ENCODE measurements at regions not wholly inside any gene's neighbourhood (a gene's known extent, or its start where the extent isn't known, plus 50 kb on each side); places are given as distances from the start of the nearest gene placed in this dataset.
"Not testable (repeated sequence)": the region's sequence is repeated elsewhere in the genome, so short reads cannot be mapped to it uniquely, and the experiment has no call there.

DNA sequence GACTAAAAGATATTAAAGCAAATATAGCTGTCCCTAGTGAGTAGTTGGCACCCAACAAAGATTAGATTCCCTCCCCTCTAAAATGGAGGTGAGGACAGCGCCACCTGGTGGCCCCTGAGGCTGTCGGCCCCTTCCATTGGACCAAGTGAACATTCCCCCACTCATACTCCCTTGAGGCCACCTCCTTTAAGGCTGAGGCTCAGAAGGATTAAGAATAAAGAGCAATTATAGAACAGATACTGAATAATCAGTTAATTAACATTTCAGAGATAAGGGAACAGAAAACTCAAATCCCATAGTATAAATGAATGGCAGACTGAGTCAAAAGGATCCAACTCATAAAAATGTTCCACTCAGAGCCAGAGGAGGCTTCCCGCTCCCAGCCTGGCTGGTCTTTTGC lies 130.4 kb upstream of the GHITM start:
- H3K9me3 Mint-ChIP-seq (ENCODE audit: unreplicated experiment) = no peaks in the 10 kb centered on the region
- TF ChIP-seq, protein P1, sequence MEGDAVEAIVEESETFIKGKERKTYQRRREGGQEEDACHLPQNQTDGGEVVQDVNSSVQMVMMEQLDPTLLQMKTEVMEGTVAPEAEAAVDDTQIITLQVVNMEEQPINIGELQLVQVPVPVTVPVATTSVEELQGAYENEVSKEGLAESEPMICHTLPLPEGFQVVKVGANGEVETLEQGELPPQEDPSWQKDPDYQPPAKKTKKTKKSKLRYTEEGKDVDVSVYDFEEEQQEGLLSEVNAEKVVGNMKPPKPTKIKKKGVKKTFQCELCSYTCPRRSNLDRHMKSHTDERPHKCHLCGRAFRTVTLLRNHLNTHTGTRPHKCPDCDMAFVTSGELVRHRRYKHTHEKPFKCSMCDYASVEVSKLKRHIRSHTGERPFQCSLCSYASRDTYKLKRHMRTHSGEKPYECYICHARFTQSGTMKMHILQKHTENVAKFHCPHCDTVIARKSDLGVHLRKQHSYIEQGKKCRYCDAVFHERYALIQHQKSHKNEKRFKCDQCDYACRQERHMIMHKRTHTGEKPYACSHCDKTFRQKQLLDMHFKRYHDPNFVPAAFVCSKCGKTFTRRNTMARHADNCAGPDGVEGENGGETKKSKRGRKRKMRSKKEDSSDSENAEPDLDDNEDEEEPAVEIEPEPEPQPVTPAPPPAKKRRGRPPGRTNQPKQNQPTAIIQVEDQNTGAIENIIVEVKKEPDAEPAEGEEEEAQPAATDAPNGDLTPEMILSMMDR (IDR thresholded peaks at IDR 0.05) = peak; percentile 51
- no peaks in the 10 kb centered on the region for H3K36me3 Mint-ChIP-seq (ENCODE audit: unreplicated experiment)
- no peaks in the 10 kb centered on the region for H3K4me1 Mint-ChIP-seq (ENCODE audit: unreplicated experiment)
- no peak overlapping the region for H3K4me3 Mint-ChIP-seq (ENCODE audit: unreplicated experiment)
- no peak for DNase-seq (ENCODE audit: extremely low spot score, unreplicated experiment)
- H3K27me3 Mint-ChIP-seq (ENCODE audit: unreplicated experiment) = no peaks in the 10 kb centered on the region
- no peak overlapping the region for H3K27ac Mint-ChIP-seq (ENCODE audit: unreplicated experiment)

DNA sequence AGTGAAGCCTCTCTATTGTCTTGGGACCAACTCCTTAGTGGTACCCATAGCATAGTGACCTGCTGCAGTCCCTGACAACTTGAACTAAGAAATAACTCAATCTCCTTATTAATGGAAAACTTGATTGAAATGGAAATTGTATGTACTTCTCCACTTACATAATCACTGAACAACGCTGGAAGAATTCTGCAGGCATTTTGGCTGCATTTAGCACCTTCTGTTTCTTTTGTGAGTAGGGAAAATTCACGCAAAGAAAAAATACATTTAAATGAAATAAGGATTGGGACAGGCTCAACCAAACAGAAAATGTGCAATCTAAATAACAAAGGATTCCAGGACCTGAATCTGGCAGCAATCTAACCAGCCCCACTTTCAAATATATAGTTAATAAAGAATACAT lies 126.9 kb upstream of the GHITM start:
- no peaks in the 10 kb centered on the region for H3K9me3 Mint-ChIP-seq (ENCODE audit: unreplicated experiment)

DNA sequence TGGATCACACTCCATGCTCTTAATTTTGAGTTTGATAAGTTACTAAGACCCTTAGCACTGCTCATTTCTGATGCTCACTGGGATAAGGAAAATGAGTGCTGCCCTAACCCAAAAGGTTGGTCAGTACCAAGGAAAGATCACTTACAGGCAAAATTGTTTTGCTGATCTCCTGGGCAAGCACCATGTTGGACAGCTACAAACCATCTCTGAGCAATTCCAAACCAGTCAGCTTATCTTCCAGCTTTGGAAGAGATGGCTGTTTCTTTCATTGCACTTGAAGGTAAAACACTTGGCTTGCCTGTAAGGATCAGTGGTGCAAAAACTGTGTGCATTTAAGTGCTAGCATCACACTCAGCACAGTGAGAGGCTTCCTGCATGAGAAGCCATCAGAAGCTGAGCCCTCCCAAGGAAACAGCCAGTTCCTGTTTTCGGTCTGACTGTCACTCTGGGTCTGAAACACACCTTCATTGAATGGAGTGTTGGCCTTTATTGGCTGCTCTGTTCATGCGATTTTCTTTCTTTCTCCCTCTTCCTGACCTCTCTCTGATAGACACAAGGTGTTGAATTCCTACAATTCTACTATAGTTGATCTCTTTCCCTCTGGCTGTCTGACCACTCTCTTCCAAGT lies 126.4 kb upstream of the GHITM start:
- TF ChIP-seq, protein P1 (IDR thresholded peaks at IDR 0.05) = no peak
- Mint-ChIP-seq H3K36me3 (ENCODE audit: unreplicated experiment) (no peaks in the 10 kb centered on the region), H3K27ac (ENCODE audit: unreplicated experiment) (no peak overlapping the region), H3K27me3 (ENCODE audit: unreplicated experiment) (peaks cover 3% of the 10 kb centered on the region), H3K9me3 (ENCODE audit: unreplicated experiment) (peaks cover 3% of the 10 kb centered on the region), H3K4me3 (ENCODE audit: unreplicated experiment) (no peak overlapping the region), H3K4me1 (ENCODE audit: unreplicated experiment) (no peaks in the 10 kb centered on the region)
- DNase-seq (ENCODE audit: extremely low spot score, unreplicated experiment) = no peak

More for the DNA sequence above, 126.9 kb upstream of the GHITM start:
- Mint-ChIP-seq H3K27me3 (ENCODE audit: unreplicated experiment) (peaks cover 3% of the 10 kb centered on the region), H3K36me3 (ENCODE audit: unreplicated experiment) (no peaks in the 10 kb centered on the region), H3K4me1 (ENCODE audit: unreplicated experiment) (no peaks in the 10 kb centered on the region), H3K4me3 (ENCODE audit: unreplicated experiment) (no peak overlapping the region), H3K27ac (ENCODE audit: unreplicated experiment) (no peak overlapping the region)
- TF ChIP-seq, protein P1 (IDR thresholded peaks at IDR 0.05) = no peak
- no peak for DNase-seq (ENCODE audit: extremely low spot score, unreplicated experiment)

- H3K4me1 Mint-ChIP-seq (ENCODE audit: unreplicated experiment) = no peaks in the 10 kb centered on the region
- TF ChIP-seq, protein P1 (IDR thresholded peaks at IDR 0.05) = no peak
- peaks cover 3% of the 10 kb centered on the region for H3K27me3 Mint-ChIP-seq (ENCODE audit: unreplicated experiment)
- H3K36me3 Mint-ChIP-seq (ENCODE audit: unreplicated experiment) = no peaks in the 10 kb centered on the region
- no peak overlapping the region for H3K4me3 Mint-ChIP-seq (ENCODE audit: unreplicated experiment)
- no peak overlapping the region for H3K27ac Mint-ChIP-seq (ENCODE audit: unreplicated experiment)
- no peak for DNase-seq (ENCODE audit: extremely low spot score, unreplicated experiment)
- peaks cover 5% of the 10 kb centered on the region for H3K9me3 Mint-ChIP-seq (ENCODE audit: unreplicated experiment)
These were observed 123.3 kb upstream of the GHITM start for GRCh38 chr10:84015877-84016595.

DNA sequence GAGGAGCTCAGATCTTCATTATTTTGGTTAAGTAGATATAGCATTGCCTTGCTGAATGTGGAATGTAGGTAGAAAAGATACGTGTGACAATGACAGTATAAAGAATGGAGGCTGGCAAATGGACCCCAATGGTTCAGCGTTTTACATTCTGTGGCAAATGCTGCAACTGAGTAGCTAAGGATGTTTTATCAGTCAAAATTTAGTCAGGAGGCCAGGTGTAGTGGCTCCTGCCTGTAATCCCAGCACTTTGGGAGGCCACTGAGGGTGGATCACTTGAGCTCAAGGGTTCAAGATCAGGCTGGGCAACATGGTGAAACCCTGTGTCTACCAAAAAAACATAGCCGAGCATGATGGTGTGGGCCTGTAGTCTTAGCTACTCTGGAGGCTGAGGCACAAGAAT lies 120.5 kb upstream of the GHITM start:
- H3K4me3 Mint-ChIP-seq (ENCODE audit: unreplicated experiment) = no peak overlapping the region
- H3K9me3 Mint-ChIP-seq (ENCODE audit: unreplicated experiment) = peaks cover 24% of the 10 kb centered on the region
- no peaks in the 10 kb centered on the region for H3K4me1 Mint-ChIP-seq (ENCODE audit: unreplicated experiment)
- TF ChIP-seq, protein P1 (IDR thresholded peaks at IDR 0.05) = no peak
- no peak overlapping the region for H3K27ac Mint-ChIP-seq (ENCODE audit: unreplicated experiment)
- no peaks in the 10 kb centered on the region for H3K36me3 Mint-ChIP-seq (ENCODE audit: unreplicated experiment)
- DNase-seq (ENCODE audit: extremely low spot score, unreplicated experiment) = no peak
- peaks cover 3% of the 10 kb centered on the region for H3K27me3 Mint-ChIP-seq (ENCODE audit: unreplicated experiment)

DNA sequence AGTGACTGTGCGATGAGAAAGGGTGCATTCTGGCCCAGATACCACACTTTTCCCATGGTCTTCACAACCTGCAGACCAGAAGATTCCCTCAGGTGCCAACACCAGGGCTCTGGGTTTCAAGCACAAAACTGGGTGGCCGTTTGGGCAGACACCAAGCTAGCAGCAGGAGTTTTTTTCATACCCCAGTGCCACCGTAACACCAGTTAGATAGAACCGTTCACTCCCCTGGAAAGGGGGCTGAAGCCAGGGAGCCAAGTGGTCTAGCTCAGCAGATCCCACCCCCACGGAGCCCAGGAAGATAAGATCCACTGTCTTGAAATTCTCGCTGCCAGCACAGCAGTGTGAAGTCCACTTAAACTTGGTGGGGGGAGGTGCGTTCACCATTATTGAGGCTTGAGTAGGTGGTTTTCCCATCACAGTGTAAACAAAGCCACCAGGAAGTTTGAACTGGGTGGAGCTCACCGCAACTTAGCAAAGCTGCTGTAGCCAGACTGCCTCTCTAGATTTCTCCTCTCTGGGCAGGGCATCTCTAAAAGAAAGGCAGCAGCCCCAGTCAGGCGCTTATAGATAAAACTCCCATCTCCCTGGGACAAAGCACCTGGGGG lies 119.4 kb upstream of the GHITM start:
- H3K9me3 Mint-ChIP-seq (ENCODE audit: unreplicated experiment) = peaks cover 31% of the 10 kb centered on the region
- not testable (repeated sequence) for DNase-seq (ENCODE audit: extremely low spot score, unreplicated experiment); H3K27me3 Mint-ChIP-seq (ENCODE audit: unreplicated experiment); H3K36me3 Mint-ChIP-seq (ENCODE audit: unreplicated experiment); H3K4me3 Mint-ChIP-seq (ENCODE audit: unreplicated experiment); H3K4me1 Mint-ChIP-seq (ENCODE audit: unreplicated experiment); H3K27ac Mint-ChIP-seq (ENCODE audit: unreplicated experiment)

Data from osteocyte (in vitro differentiated cells).